IMR-90 (cell line): ENCODE measurements at regions not wholly inside any gene's neighbourhood (a gene's known extent, or its start where the extent isn't known, plus 50 kb on each side); places are given as distances from the start of the nearest gene placed in this dataset.

Experiments used
- ATAC-seq: fragments of 200-7000 bp; cut with Tn5 transposase; 2 replicates; pipeline ENCODE4 v1.9.1; 2020; ENCODE audit warnings: low read depth, mild to moderate bottlenecking, moderate library complexity
- BruUV-seq: library from RNA; stranded (reverse); fragments of 400-500 nt; replicated peaks from 2 replicates; lab custom pipeline; 2021; lab: Mats Ljungman, UMichigan
- CTCF ChIA-PET: fragments of 300-600 bp; formaldehyde crosslinking; extraction: SDS; loops from one replicate; lab custom pipeline; 2021; ENCODE audit warnings: antibody characterized with exemption; lab: Yijun Ruan, JAX
- POLR2A ChIA-PET: fragments of 300-600 bp; sonication (Branson Sonifier 250); formaldehyde crosslinking; loops from one replicate; lab custom pipeline; 2022; ENCODE audit warnings: antibody characterized with exemption; ENCODE audit not compliant: unreplicated experiment; lab: Charles Lee
- DNase-seq: peaks from one replicate; pipeline ENCODE4 v3.0.0; 2013
- H2AFZ ChIP-seq: replicated peaks from 2 replicates; pipeline ENCODE3; 2013; ENCODE audit warnings: low read length, mild to moderate bottlenecking; ENCODE audit not compliant: poor library complexity
- H2AK5ac ChIP-seq: 2 replicates; pipeline ENCODE4 v1.6.1; 2013; ENCODE audit warnings: low read depth, low read length, inconsistent platforms
- H2AK9ac ChIP-seq: replicated peaks from 2 replicates; pipeline ENCODE3; 2013; ENCODE audit warnings: mild to moderate bottlenecking, low read depth, low read length, moderate library complexity; ENCODE audit not compliant: poor library complexity
- H2BK120ac ChIP-seq: 2 replicates; pipeline ENCODE4 v1.6.1; 2013; ENCODE audit warnings: low read depth, low read length, inconsistent platforms
- H2BK15ac ChIP-seq: 3 replicates; pipeline ENCODE4 v1.6.1; 2013; ENCODE audit warnings: low read depth, low read length, inconsistent platforms
- H2BK20ac ChIP-seq: 2 replicates; pipeline ENCODE4 v1.6.1; 2013; ENCODE audit warnings: low read depth, mild to moderate bottlenecking, inconsistent platforms, low read length, moderate library complexity
- H2BK5ac ChIP-seq: 2 replicates; pipeline ENCODE4 v1.6.1; 2013; ENCODE audit warnings: mild to moderate bottlenecking, low read depth, low read length, inconsistent platforms; ENCODE audit not compliant: poor library complexity, severe bottlenecking
- H3K14ac ChIP-seq: replicated peaks from 2 replicates; pipeline ENCODE4 v1.6.1; 2013; ENCODE audit warnings: low read depth, low read length, inconsistent platforms
- H3K18ac ChIP-seq: 2 replicates; pipeline ENCODE4 v1.6.1; 2013; ENCODE audit warnings: low read depth, low read length, control low read depth
- H3K23ac ChIP-seq: 2 replicates; pipeline ENCODE4 v1.6.1; 2013; ENCODE audit warnings: low read depth, low read length, inconsistent platforms
- H3K27ac ChIP-seq: 2 replicates; pipeline ENCODE4 v1.5.1; 2013; ENCODE audit warnings: mild to moderate bottlenecking, control low read depth, low read length; ENCODE audit not compliant: insufficient read depth
- H3K27me3 ChIP-seq: 2 replicates; pipeline ENCODE4 v1.6.1; 2013; ENCODE audit warnings: low read length; ENCODE audit not compliant: control insufficient read depth, insufficient read depth
- H3K36me3 ChIP-seq: 2 replicates; pipeline ENCODE4 v1.6.1; 2013; ENCODE audit warnings: low read length, mixed read lengths; ENCODE audit not compliant: control insufficient read depth, insufficient read depth
- H3K4ac ChIP-seq: 2 replicates; pipeline ENCODE4 v1.6.1; 2013; ENCODE audit warnings: low read depth, low read length, inconsistent platforms
- H3K4me1 ChIP-seq: 2 replicates; pipeline ENCODE4 v1.6.1; 2013; ENCODE audit warnings: low read length, mixed read lengths; ENCODE audit not compliant: control insufficient read depth, insufficient read depth
- H3K4me2 ChIP-seq: 2 replicates; pipeline ENCODE4 v1.6.1; 2013; ENCODE audit warnings: low read depth, mild to moderate bottlenecking, control low read depth, low read length, moderate library complexity
- H3K4me3 ChIP-seq: 2 replicates; pipeline ENCODE4 v1.5.1; 2013; ENCODE audit warnings: low read depth, mild to moderate bottlenecking, control low read depth, low read length, moderate library complexity; ENCODE audit not compliant: insufficient read depth
- H3K56ac ChIP-seq: 2 replicates; pipeline ENCODE4 v1.6.1; 2013; ENCODE audit warnings: low read length, inconsistent platforms; ENCODE audit not compliant: insufficient read depth; ENCODE audit errors: extremely low read depth
- H3K79me1 ChIP-seq, 2 experiments: 2 replicates each; pipeline ENCODE4 v1.6.1; 2013; ENCODE audit warnings: low read length in 2 of 2, inconsistent platforms in 1 of 2, low read depth in 1 of 2
- H3K9ac ChIP-seq: 2 replicates; pipeline ENCODE4 v1.6.1; 2013; ENCODE audit warnings: low read depth, low read length, control low read depth
- H3K9me1 ChIP-seq: 2 replicates; pipeline ENCODE4 v1.6.1; 2013; ENCODE audit warnings: low read length, inconsistent platforms; ENCODE audit not compliant: insufficient read depth
- H3K9me3 ChIP-seq: 2 replicates; pipeline ENCODE4 v1.6.1; 2013; ENCODE audit warnings: low read length; ENCODE audit not compliant: control insufficient read depth, insufficient read depth
- H4K20me1 ChIP-seq: 2 replicates; pipeline ENCODE4 v1.6.1; 2013; ENCODE audit warnings: low read length, inconsistent platforms; ENCODE audit not compliant: insufficient read depth
- H4K5ac ChIP-seq: 2 replicates; pipeline ENCODE4 v1.6.1; 2013; ENCODE audit warnings: mild to moderate bottlenecking, low read depth, low read length, control low read depth
- H4K8ac ChIP-seq, 2 experiments: 2 replicates each; pipeline ENCODE4 v1.6.1; 2013; ENCODE audit warnings: low read depth in 2 of 2, low read length in 2 of 2, control low read depth in 1 of 2, inconsistent platforms in 1 of 2
- H4K91ac ChIP-seq: 2 replicates; pipeline ENCODE4 v1.6.1; 2013; ENCODE audit warnings: low read depth, low read length, inconsistent platforms; ENCODE audit not compliant: insufficient read depth
- BHLHE40 ChIP-seq: fragments of 150-350 bp; IDR thresholded peaks from 2 replicates; pipeline ENCODE4 v1.6.1; 2016; ENCODE audit warnings: mild to moderate bottlenecking, low read depth, low read length
- CEBPB ChIP-seq: IDR thresholded peaks from 2 replicates; pipeline ENCODE4 v1.6.1; 2012; ENCODE audit warnings: low read depth, low read length, improper control_type of control experiment
- CHD1 ChIP-seq: IDR thresholded peaks from 2 replicates; pipeline ENCODE4 v1.6.1; 2012; ENCODE audit warnings: low read depth, low read length, improper control_type of control experiment
- FOS ChIP-seq: fragments of 150-350 bp; IDR thresholded peaks from 2 replicates; pipeline ENCODE4 v1.6.1; 2016; ENCODE audit warnings: low read depth, low read length
- MAZ ChIP-seq: IDR thresholded peaks from 2 replicates; pipeline ENCODE4 v1.6.1; 2012; ENCODE audit warnings: low read depth, mild to moderate bottlenecking, low read length, improper control_type of control experiment, moderate library complexity, borderline replicate concordance
- MXI1 ChIP-seq: IDR thresholded peaks from 2 replicates; pipeline ENCODE4 v1.6.1; 2012; ENCODE audit warnings: low read depth, mild to moderate bottlenecking, low read length, moderate library complexity, borderline replicate concordance
- NFE2L2 ChIP-seq: fragments of 150-350 bp; IDR thresholded peaks from 2 replicates; pipeline ENCODE4 v1.6.1; 2016; ENCODE audit warnings: low read depth, mild to moderate bottlenecking, low read length
- RAD21 ChIP-seq: IDR thresholded peaks from 2 replicates; pipeline ENCODE4 v1.6.1; 2012; ENCODE audit warnings: low read length, improper control_type of control experiment
- RCOR1 ChIP-seq: IDR thresholded peaks from 2 replicates; pipeline ENCODE4 v1.6.1; 2012; ENCODE audit warnings: mild to moderate bottlenecking, low read length, improper control_type of control experiment; ENCODE audit not compliant: insufficient replicate concordance
- RFX5 ChIP-seq: IDR thresholded peaks from 2 replicates; pipeline ENCODE4 v1.8.0; 2012; ENCODE audit warnings: low read depth, mild to moderate bottlenecking, low read length, moderate library complexity
- SMC3 ChIP-seq: fragments of 150-350 bp; IDR thresholded peaks from 2 replicates; pipeline ENCODE4 v1.6.1; 2016; ENCODE audit warnings: low read depth, mild to moderate bottlenecking, antibody characterized with exemption, low read length, moderate library complexity
- WGBS, 2 experiments: methylation state at CpG; one replicate each; pipeline versions ENCODE4 v1.1.5 to v1.1.7; 2013; ENCODE audit warnings: missing lambda C conversion rate in 2 of 2; ENCODE audit not compliant: insufficient read length in 1 of 2; ENCODE audit errors: extremely low coverage in 2 of 2; 5-methylcytosine and 5-hydroxymethylcytosine counted together
- dilution Hi-C: fragments of 300-500 bp; cut with HindIII; formaldehyde crosslinking; loops from one replicate; pipeline ENCODE4 v1.14.3; 2018; ENCODE audit warnings: low sequenced_read_pairs; ENCODE audit not compliant: unreplicated experiment
- in situ Hi-C: fragments of 300-500 bp; cut with MboI; formaldehyde crosslinking; loops from 3 replicates; pipeline ENCODE4 v1.14.3; 2019; ENCODE audit warnings: low sequenced_read_pairs, inconsistent platforms, mixed read lengths
- intact Hi-C: fragments of 100-400 bp; cut with micrococcal nuclease; formaldehyde crosslinking; loops from 2 replicates; pipeline ENCODE4 v1.10.0; 2022
- TF ChIP-seq, protein P1 (sequence below): conservative IDR thresholded peaks from 2 replicates; pipeline ENCODE4 v1.5.1; 2012; ENCODE audit warnings: mild to moderate bottlenecking, low read depth, low read length, improper control_type of control experiment
- TF ChIP-seq, protein P2 (sequence below): fragments of 150-350 bp; IDR thresholded peaks from 2 replicates; pipeline ENCODE4 v1.6.1; 2016; ENCODE audit warnings: low read depth, mild to moderate bottlenecking, low read length, moderate library complexity, borderline replicate concordance

DNA sequence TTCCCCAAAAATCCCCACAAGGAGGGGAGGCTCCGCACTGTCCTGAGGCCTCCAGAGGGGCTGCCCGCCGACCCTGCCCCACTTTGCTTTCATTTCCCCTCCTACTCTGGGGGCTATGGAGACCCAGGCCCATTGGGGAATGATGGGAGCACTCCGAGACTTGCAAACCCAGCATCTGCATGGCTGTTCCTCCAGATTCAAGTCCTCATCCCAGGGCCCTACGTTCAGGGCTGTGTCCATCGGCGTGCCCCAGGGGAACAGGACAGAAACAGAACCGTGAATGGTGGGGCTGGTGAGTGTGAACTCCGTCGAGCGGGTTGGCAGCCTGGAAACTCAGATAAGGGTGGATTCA is 116.1 kb upstream of the HDAC4 start:
- no peak overlapping the region for H3K18ac ChIP-seq
- in situ Hi-C loops (no loop called here), intact Hi-C loops (no loop called here), dilution Hi-C loops (no loop called here)
- no peak overlapping the region for H2BK120ac ChIP-seq
- H2AK9ac ChIP-seq = no peak overlapping the region
- H2BK5ac ChIP-seq = no peak overlapping the region
- no peaks in the 10 kb centered on the region for H3K27me3 ChIP-seq
- H3K23ac ChIP-seq = no peak overlapping the region
- WGBS, 2 experiments = 100% methylated on average over 1 of the region's 11 CpGs; no CpG with 5 or more reads in 1 of the 2 experiments
- H3K4ac ChIP-seq = no peak overlapping the region
- H2BK15ac ChIP-seq = no peak overlapping the region
- no peak overlapping the region for H2BK20ac ChIP-seq
- H3K79me1 ChIP-seq = no peaks in the 10 kb centered on the region
- H4K8ac ChIP-seq = no peak overlapping the region
- no peak overlapping the region for H3K27ac ChIP-seq
- BruUV-seq = no TSS peak
- H4K20me1 ChIP-seq = no peaks in the 10 kb centered on the region
- H4K5ac ChIP-seq = no peak overlapping the region
- no peak overlapping the region for H3K14ac ChIP-seq
- no peak for DNase-seq
- H3K36me3 ChIP-seq = no peaks in the 10 kb centered on the region
- no peak overlapping the region for H3K9ac ChIP-seq
- ChIA-PET POLR2A (no interaction called here), CTCF (no interaction called here)
- no peaks in the 10 kb centered on the region for H3K9me1 ChIP-seq
- no peak for ATAC-seq
- no peak overlapping the region for H2AFZ ChIP-seq
- no peaks in the 10 kb centered on the region for H3K4me1 ChIP-seq
- TF ChIP-seq RFX5 (no peak), RAD21 (no peak), CHD1 (no peak), MAZ (no peak), MXI1 (no peak), NFE2L2 (no peak), SMC3 (no peak), RCOR1 (no peak), BHLHE40 (no peak), CEBPB (no peak), FOS (no peak)
- TF ChIP-seq, protein P1, sequence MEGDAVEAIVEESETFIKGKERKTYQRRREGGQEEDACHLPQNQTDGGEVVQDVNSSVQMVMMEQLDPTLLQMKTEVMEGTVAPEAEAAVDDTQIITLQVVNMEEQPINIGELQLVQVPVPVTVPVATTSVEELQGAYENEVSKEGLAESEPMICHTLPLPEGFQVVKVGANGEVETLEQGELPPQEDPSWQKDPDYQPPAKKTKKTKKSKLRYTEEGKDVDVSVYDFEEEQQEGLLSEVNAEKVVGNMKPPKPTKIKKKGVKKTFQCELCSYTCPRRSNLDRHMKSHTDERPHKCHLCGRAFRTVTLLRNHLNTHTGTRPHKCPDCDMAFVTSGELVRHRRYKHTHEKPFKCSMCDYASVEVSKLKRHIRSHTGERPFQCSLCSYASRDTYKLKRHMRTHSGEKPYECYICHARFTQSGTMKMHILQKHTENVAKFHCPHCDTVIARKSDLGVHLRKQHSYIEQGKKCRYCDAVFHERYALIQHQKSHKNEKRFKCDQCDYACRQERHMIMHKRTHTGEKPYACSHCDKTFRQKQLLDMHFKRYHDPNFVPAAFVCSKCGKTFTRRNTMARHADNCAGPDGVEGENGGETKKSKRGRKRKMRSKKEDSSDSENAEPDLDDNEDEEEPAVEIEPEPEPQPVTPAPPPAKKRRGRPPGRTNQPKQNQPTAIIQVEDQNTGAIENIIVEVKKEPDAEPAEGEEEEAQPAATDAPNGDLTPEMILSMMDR = no peak
- TF ChIP-seq, protein P2, sequence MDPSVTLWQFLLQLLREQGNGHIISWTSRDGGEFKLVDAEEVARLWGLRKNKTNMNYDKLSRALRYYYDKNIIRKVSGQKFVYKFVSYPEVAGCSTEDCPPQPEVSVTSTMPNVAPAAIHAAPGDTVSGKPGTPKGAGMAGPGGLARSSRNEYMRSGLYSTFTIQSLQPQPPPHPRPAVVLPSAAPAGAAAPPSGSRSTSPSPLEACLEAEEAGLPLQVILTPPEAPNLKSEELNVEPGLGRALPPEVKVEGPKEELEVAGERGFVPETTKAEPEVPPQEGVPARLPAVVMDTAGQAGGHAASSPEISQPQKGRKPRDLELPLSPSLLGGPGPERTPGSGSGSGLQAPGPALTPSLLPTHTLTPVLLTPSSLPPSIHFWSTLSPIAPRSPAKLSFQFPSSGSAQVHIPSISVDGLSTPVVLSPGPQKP = no peak
- no peak overlapping the region for H4K91ac ChIP-seq
- H2AK5ac ChIP-seq = no peak overlapping the region
- H3K56ac ChIP-seq = no peak overlapping the region
- H3K4me3 ChIP-seq = no peak overlapping the region
- H3K4me2 ChIP-seq = no peak overlapping the region
- H3K9me3 ChIP-seq = peaks cover 22% of the 10 kb centered on the region
